ENCODE measurements at regions not wholly inside any gene's neighbourhood (a gene's known extent, or its start where the extent isn't known, plus 50 kb on each side); places are given as distances from the start of the nearest gene placed in this dataset.

DNA sequence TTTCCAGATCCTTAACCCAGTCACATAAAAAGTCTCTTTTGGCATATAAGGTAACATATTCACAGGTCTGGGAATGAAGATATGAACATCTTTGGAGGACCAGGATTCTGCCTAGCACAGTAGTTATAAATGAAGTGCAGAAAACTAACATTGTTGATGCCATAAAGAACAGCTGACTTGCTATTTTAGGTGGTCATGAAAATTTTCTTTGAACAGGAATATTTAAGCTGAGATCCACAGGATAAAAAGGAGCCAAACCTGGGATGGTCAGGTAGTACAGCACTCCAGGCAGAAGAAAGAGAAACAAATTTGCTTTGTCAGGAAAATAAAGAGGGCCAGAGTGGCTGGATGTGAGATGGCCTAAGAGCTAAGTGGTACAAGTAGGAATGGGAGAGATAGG, 80.0 kb downstream of the CENPW start:
- DNase-seq (ENCODE audit: low read depth), result no peak
- no peak overlapping the region for H3K4me3 ChIP-seq (ENCODE audit: low read depth, low read length)
- TF ChIP-seq, protein P1, sequence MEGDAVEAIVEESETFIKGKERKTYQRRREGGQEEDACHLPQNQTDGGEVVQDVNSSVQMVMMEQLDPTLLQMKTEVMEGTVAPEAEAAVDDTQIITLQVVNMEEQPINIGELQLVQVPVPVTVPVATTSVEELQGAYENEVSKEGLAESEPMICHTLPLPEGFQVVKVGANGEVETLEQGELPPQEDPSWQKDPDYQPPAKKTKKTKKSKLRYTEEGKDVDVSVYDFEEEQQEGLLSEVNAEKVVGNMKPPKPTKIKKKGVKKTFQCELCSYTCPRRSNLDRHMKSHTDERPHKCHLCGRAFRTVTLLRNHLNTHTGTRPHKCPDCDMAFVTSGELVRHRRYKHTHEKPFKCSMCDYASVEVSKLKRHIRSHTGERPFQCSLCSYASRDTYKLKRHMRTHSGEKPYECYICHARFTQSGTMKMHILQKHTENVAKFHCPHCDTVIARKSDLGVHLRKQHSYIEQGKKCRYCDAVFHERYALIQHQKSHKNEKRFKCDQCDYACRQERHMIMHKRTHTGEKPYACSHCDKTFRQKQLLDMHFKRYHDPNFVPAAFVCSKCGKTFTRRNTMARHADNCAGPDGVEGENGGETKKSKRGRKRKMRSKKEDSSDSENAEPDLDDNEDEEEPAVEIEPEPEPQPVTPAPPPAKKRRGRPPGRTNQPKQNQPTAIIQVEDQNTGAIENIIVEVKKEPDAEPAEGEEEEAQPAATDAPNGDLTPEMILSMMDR (IDR thresholded peaks at IDR 0.05; ENCODE audit: insufficient read depth, low read depth, low read length), result no peak

DNA sequence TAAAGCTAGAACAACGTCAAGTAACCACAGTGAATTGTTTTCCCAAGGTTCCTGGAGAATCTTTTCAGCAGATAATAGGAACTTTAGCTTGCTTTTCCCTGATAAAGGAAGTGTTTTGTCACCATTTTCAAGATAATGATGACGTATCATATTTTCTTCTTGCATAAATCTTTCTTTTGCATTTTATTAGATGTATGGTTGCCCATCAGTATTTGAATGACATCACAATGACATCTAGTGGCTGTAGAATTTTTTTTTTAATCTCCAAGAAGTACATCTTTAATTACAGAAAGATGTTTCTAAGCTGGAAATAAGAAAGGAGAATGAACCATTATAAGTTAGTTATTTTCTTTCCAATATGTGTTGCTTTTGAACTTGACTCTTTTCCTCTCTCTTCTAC, 83.0 kb downstream of the CENPW start:
- TF ChIP-seq, protein P1 (IDR thresholded peaks at IDR 0.05; ENCODE audit: insufficient read depth, low read depth, low read length), result no peak
- no peak overlapping the region for H3K4me3 ChIP-seq (ENCODE audit: low read depth, low read length)
- DNase-seq (ENCODE audit: low read depth), result no peak

DNA sequence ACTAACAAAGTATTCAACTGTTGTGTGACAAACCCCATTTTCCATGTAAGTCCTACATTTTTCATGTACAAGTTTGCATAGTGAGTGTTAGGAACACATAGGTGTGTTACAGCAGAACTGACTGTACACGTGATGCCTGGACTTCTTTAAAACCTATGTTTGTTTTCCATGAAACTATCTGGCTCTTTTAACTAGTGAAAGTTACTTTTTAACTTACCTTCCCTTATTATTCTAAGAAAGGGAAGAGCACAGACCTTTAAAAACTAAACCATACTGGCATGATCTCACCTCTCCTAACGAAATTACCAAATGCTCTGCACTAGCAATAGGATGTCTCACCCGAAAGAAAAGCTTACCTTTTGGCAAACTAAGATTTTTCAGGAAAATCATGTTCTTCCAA, 87.8 kb downstream of the CENPW start:
- TF ChIP-seq, protein P1 (IDR thresholded peaks at IDR 0.05; ENCODE audit: insufficient read depth, low read depth, low read length), result no peak
- no peak overlapping the region for H3K4me3 ChIP-seq (ENCODE audit: low read depth, low read length)
- no peak for DNase-seq (ENCODE audit: low read depth)

DNA sequence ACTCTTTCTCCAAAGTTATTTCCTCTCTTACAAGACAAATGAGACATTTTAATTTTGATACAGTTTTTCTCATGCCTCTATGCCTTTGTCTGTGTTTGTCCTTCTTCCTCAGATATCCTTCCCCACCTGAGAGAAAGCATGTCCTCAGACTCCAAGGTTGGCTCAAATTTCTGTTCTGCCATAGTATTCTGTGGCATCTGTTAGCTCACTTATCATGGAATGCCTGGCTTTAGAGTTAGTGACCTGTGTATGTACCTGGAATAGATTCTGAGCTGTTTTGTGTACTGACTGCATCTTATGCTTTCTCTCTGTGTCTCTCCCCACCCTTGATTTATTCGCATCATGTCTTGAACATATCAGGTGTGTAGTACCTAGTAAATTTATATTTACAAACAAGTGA, 90.0 kb downstream of the CENPW start:
- TF ChIP-seq, protein P1 (IDR thresholded peaks at IDR 0.05; ENCODE audit: insufficient read depth, low read depth, low read length), result no peak
- DNase-seq (ENCODE audit: low read depth), result no peak
- no peak overlapping the region for H3K4me3 ChIP-seq (ENCODE audit: low read depth, low read length)

DNA sequence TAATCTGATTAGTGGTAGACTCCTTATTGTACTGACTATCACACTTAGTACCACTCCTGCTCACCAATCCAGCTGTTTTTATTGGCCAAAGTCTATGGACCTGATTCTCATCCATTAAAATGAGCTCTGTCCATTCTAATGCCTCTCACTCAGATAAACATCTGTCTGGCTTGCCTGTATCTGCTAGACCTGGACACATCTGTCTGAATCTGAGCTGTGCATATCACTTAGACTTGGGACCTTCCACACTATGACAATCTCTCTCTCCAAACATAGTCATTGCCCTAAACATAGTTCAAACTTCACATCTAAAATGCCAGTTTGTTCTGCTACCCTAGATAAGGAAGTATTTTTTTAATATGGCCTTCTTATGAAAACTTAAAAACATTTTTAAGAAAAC, 92.6 kb downstream of the CENPW start:
- H3K4me3 ChIP-seq (ENCODE audit: low read depth, low read length), result no peak overlapping the region
- TF ChIP-seq, protein P1 (IDR thresholded peaks at IDR 0.05; ENCODE audit: insufficient read depth, low read depth, low read length), result no peak
- DNase-seq (ENCODE audit: low read depth), result no peak

DNA sequence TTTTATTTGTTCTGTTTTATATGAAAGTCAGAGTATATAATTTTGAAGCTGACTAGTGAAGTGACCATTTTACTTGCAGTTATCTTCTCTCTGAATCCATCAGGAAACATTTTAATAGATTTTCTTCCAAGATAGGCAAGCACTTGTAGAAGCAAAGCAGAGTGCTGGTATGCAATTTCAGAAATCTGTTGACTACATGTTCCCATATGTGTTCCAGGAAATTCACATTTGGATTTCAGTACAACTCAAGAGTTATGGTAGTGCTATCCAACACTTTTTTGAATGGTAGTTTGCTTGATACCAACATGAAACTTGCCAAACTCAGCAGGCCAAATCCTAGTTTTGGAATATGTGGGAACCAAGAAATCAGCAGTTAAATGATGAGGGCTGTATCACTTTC, 94.0 kb downstream of the CENPW start:
- TF ChIP-seq, protein P1 (IDR thresholded peaks at IDR 0.05; ENCODE audit: insufficient read depth, low read depth, low read length), result no peak
- H3K4me3 ChIP-seq (ENCODE audit: low read depth, low read length), result no peak overlapping the region
- no peak for DNase-seq (ENCODE audit: low read depth)

DNA sequence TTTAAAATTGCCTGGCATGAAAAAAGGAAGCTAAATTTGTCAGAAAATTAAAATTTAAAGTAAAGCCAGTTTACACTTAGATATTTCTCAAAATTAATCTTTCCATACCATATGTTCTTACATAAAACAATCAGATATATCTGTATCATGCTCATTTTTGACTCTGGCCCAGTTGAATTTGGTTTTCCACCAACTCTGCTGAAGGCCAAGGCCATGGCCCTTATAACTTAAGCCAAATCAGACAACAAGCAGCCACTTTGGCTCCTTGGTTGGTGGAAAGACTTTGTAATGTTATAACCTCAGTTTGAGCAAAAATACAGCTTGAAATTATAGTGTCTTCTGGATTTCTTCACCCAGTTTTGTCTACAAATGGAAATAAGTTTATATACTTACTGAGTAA, 97.3 kb downstream of the CENPW start:
- TF ChIP-seq, protein P1 (IDR thresholded peaks at IDR 0.05; ENCODE audit: insufficient read depth, low read depth, low read length), result no peak
- H3K4me3 ChIP-seq (ENCODE audit: low read depth, low read length), result no peak overlapping the region
- DNase-seq (ENCODE audit: low read depth), result no peak
